ENCODE measurements at regions not wholly inside any gene's neighbourhood (a gene's known extent, or its start where the extent isn't known, plus 50 kb on each side); places are given as distances from the start of the nearest gene placed in this dataset.
"Not testable (repeated sequence)": the region's sequence is repeated elsewhere in the genome, so short reads cannot be mapped to it uniquely, and the experiment has no call there.

DNA sequence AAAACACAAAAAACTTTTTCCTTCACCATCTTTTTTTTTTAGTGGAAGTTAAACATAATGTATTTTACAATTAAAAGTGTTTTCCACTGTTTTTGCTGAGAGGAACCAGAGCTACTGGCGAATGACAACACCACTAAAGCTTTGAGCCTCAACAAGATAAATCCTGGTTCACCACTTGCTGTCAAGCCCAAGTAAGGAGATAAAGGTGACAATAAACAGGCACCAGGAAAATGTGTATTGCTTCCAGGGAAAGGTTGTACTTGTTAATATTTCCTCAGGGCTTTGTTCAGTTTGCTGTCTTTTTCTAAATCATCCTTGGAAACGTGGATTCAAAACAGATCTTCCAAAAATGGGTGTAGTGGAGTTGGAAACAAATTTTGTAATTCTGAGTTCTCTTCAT is 109.9 kb upstream of the ANKRD30A start:
- peaks cover 0 to 6% of the 10 kb centered on the region in 2 donors for H3K9me3 ChIP-seq
- no peak overlapping the region for H3K27ac ChIP-seq
- TF ChIP-seq, protein P1, sequence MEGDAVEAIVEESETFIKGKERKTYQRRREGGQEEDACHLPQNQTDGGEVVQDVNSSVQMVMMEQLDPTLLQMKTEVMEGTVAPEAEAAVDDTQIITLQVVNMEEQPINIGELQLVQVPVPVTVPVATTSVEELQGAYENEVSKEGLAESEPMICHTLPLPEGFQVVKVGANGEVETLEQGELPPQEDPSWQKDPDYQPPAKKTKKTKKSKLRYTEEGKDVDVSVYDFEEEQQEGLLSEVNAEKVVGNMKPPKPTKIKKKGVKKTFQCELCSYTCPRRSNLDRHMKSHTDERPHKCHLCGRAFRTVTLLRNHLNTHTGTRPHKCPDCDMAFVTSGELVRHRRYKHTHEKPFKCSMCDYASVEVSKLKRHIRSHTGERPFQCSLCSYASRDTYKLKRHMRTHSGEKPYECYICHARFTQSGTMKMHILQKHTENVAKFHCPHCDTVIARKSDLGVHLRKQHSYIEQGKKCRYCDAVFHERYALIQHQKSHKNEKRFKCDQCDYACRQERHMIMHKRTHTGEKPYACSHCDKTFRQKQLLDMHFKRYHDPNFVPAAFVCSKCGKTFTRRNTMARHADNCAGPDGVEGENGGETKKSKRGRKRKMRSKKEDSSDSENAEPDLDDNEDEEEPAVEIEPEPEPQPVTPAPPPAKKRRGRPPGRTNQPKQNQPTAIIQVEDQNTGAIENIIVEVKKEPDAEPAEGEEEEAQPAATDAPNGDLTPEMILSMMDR (IDR thresholded peaks at IDR 0.05): no peak
- intact Hi-C loops (cut with DNase I): no loop called here
- no peaks in the 10 kb centered on the region for H3K36me3 ChIP-seq
- no peak for DNase-seq
- no peak overlapping the region for H3K4me3 ChIP-seq
- H3K27me3 ChIP-seq: no peaks in the 10 kb centered on the region
- no peak for ATAC-seq
- H3K4me1 ChIP-seq: no peaks in the 10 kb centered on the region

DNA sequence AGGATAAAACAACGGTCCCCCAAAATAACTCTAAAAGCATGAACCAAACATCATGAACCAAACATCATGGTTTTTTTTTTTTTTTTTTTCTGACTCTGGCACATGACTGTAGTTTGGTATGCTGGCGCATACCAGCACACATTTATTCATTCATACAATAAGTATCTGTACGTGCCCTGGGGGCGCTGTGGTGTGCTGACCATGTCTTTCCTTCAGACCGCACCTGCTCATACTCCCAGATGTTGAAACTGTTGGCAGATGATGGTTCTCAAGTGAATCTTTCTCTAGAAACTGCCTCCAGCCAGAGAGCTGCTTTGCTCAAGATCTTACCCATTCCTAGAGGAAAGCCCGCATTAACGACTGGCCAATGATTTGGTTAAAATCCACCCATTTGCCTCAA is 114.7 kb upstream of the ANKRD30A start:
- DNase-seq (no peak), ATAC-seq (no peak)
- Histone ChIP-seq H3K4me3 (no peak overlapping the region), H3K36me3 (no peaks in the 10 kb centered on the region), H3K4me1 (no peaks in the 10 kb centered on the region), H3K9me3 (peaks cover 0 to 4% of the 10 kb centered on the region in 2 donors), H3K27ac (no peak overlapping the region), H3K27me3 (no peaks in the 10 kb centered on the region)
- intact Hi-C loops (cut with DNase I): no loop called here
- TF ChIP-seq, protein P1 (IDR thresholded peaks at IDR 0.05): no peak

DNA sequence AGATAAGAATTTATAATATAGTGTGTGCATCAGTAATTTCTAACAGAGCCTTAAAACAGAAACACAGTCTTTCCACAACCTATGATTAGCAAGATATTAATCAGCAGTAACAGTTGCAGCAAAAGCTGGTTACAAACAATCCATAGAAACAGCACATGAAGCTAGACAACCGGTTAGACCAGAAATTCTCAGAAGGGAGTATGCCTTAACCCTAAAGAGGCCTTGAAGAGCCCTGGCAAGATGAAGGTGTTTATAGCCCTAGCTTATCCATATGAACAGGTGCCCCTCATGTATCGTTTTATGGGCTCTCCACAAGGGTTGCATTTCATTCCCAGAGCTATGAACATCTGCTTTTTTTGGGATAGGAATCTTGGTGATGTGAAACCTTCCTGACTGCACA is 117.1 kb upstream of the ANKRD30A start:
- DNase-seq; H3K4me1 ChIP-seq; ATAC-seq; H3K36me3 ChIP-seq; intact Hi-C loops (cut with DNase I); H3K27me3 ChIP-seq; H3K4me3 ChIP-seq; H3K27ac ChIP-seq; H3K9me3 ChIP-seq: not testable (repeated sequence)

DNA sequence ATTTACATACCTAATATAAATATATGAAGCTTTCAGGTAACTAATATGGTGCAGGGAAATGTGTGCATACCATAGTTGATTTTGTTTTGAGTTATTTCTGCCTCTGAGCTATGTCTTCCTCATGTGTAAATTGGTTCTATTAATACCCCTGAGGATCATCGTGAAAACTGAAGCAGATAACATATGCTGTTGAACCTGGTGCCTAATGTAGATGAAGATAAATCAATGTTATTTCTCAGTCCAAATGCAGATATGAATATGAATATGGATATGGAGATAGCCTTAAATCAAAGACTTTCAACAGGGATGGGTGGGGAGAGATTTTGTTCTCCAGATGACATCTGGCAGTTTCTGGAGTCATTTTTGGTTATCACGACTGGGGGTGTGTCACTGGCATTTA is 122.3 kb upstream of the ANKRD30A start:
- Histone ChIP-seq H3K27me3 (no peaks in the 10 kb centered on the region), H3K4me1 (no peaks in the 10 kb centered on the region), H3K9me3 (peaks cover 0 to 3% of the 10 kb centered on the region in 2 donors), H3K36me3 (no peaks in the 10 kb centered on the region), H3K4me3 (no peak overlapping the region), H3K27ac (no peak overlapping the region)
- intact Hi-C loops (cut with DNase I): no loop called here
- TF ChIP-seq, protein P1 (IDR thresholded peaks at IDR 0.05): no peak
- DNase-seq (no peak), ATAC-seq (no peak)

DNA sequence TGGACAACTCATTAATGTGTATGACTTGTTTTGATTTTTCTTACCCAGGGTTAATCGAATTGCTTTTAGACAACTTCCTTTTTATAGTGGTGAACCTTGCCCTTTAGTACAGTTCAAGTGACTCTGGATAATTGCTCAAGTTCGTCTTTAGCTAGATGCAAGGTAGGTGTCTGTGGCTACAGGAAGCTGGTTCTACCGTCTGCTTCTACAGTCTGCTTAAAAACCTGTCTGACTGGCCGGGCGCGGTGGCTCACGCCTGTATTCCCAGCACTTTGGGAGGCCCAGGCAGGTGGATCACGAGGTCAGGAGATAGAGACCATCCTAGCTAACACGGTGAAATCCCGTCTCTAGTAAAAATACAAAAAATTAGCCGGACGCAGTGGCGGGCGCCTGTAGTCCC is 129.6 kb upstream of the ANKRD30A start:
- DNase-seq; H3K4me1 ChIP-seq; H3K9me3 ChIP-seq; H3K4me3 ChIP-seq; ATAC-seq; H3K36me3 ChIP-seq; intact Hi-C loops (cut with DNase I); H3K27me3 ChIP-seq; H3K27ac ChIP-seq: not testable (repeated sequence)

DNA sequence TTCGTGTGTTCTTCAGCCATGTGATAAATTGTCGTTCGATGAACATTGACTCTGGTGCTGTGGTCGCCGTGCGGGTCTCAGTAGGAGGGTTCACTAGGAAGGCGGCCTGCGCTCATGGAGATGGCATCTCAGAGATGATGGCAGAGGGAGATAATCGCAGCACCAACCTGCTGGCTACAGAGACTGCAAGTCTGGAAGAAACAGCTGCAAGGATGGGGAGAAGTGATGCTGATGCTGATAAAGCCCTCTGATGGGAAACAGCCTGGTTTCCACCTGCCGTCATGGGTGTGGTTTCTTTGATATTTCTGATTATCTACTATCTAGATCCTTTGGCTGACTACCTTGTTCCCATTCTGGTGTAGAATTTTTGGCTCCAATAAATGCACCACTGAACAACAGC is 130.5 kb upstream of the ANKRD30A start:
- H3K4me1 ChIP-seq: no peaks in the 10 kb centered on the region
- H3K36me3 ChIP-seq: no peaks in the 10 kb centered on the region
- no peaks in the 10 kb centered on the region for H3K27me3 ChIP-seq
- H3K9me3 ChIP-seq: peaks cover 0 to 6% of the 10 kb centered on the region in 2 donors
- TF ChIP-seq, protein P1 (IDR thresholded peaks at IDR 0.05): no peak
- intact Hi-C loops (cut with DNase I): no loop called here
- ATAC-seq (no peak), DNase-seq (no peak)
- H3K4me3 ChIP-seq: no peak overlapping the region
- no peak overlapping the region for H3K27ac ChIP-seq

Data from left lung (tissue), 4 donors.